Mucosa of descending colon (tissue), 3 donors: ENCODE measurements at regions not wholly inside any gene's neighbourhood (a gene's known extent, or its start where the extent isn't known, plus 50 kb on each side); places are given as distances from the start of the nearest gene placed in this dataset.
"Not testable (repeated sequence)": the region's sequence is repeated elsewhere in the genome, so short reads cannot be mapped to it uniquely, and the experiment has no call there.

Source experiments
- ATAC-seq: fragments of 200-7000 bp; cut with Tn5 transposase; one replicate; pipeline ENCODE4 v1.9.1; 2020; ENCODE audit warnings: mild to moderate bottlenecking, moderate library complexity
- DNase-seq, 3 donors: peaks; one replicate each; pipeline ENCODE4 v3.0.0-alpha.2; 2020
- H3K36me3 ChIP-seq: fragments of 200-600 bp; one replicate; pipeline ENCODE4 v1.8.0; 2021; ENCODE audit warnings: low read depth, mild to moderate bottlenecking
- H3K4me1 ChIP-seq: fragments of 200-600 bp; one replicate; pipeline ENCODE4 v1.8.0; 2021; ENCODE audit warnings: low read depth, mild to moderate bottlenecking
- H3K4me3 ChIP-seq: fragments of 200-600 bp; one replicate; pipeline ENCODE4 v1.8.0; 2021; ENCODE audit warnings: mild to moderate bottlenecking
- H3K9me3 ChIP-seq: fragments of 200-600 bp; one replicate; pipeline ENCODE4 v1.8.0; 2021; ENCODE audit warnings: mild to moderate bottlenecking
- CTCF ChIP-seq: fragments of 200-600 bp; IDR thresholded peaks from one replicate; pipeline ENCODE4 v1.8.0; 2022; ENCODE audit warnings: antibody characterized with exemption, mild to moderate bottlenecking
- intact Hi-C, 2 donors: fragments of 100-400 bp; cut with DNase I in 1 of 2; cut with micrococcal nuclease in 1 of 2; formaldehyde crosslinking; loops; one replicate each; pipeline versions ENCODE4 v1.11.0 to v1.11.1; 2022; cut with DNase I, micrococcal nuclease
- donor health status: DM: no; HTN: no; CAD: no; lungs with moderate emphysema.
- donor health status: DM: no; HTN: no; CAD: no.
- donor health status: DM: no; HTN: yes; CAD: no.

GRCh38 chr17:47066841-47067682 lies 88.0 kb upstream of the RPRML start:
- no peak for TF ChIP-seq CTCF
- Histone ChIP-seq H3K36me3 (no peaks in the 10 kb centered on the region), H3K9me3 (no peaks in the 10 kb centered on the region), H3K4me3 (peak overlapping the region; percentile 35), H3K4me1 (peaks cover 5% of the 10 kb centered on the region)
- intact Hi-C loops, result no loop called here
- DNase-seq (peak; percentile 74 to 87 (median 79)), ATAC-seq (peak; percentile 93)

GRCh38 chr17:47066095-47066494 lies 87.0 kb upstream of the RPRML start:
- TF ChIP-seq CTCF, result no peak
- Histone ChIP-seq H3K4me3 (no peak overlapping the region), H3K36me3 (no peaks in the 10 kb centered on the region), H3K9me3 (no peaks in the 10 kb centered on the region), H3K4me1 (peaks cover 5% of the 10 kb centered on the region)
- DNase-seq (no peak), ATAC-seq (no peak)
- intact Hi-C loops, result no loop called here

- Histone ChIP-seq H3K4me3 (no peak overlapping the region), H3K9me3 (no peaks in the 10 kb centered on the region), H3K36me3 (no peaks in the 10 kb centered on the region), H3K4me1 (peaks cover 5% of the 10 kb centered on the region)
- intact Hi-C loops, result no loop called here
- no peak for TF ChIP-seq CTCF
- DNase-seq (no peak), ATAC-seq (no peak)
Measured at GRCh38 chr17:47064684-47065083, 85.6 kb upstream of the RPRML start.

GRCh38 chr17:47063475-47063874 lies 84.4 kb upstream of the RPRML start:
- TF ChIP-seq CTCF, result no peak
- intact Hi-C loops, result no loop called here
- Histone ChIP-seq H3K9me3 (no peaks in the 10 kb centered on the region), H3K36me3 (no peaks in the 10 kb centered on the region), H3K4me3 (no peak overlapping the region), H3K4me1 (peaks cover 5% of the 10 kb centered on the region)
- ATAC-seq, result no peak
- no peak for DNase-seq

- ATAC-seq, intact Hi-C loops, DNase-seq: not testable (repeated sequence)
Measured at GRCh38 chr17:47062851-47063250, 83.8 kb upstream of the RPRML start.

GRCh38 chr17:47060005-47060404 lies 81.0 kb upstream of the RPRML start:
- H3K4me3 ChIP-seq, DNase-seq, H3K9me3 ChIP-seq, H3K4me1 ChIP-seq, H3K36me3 ChIP-seq, intact Hi-C loops, ATAC-seq: not testable (repeated sequence)

More at GRCh38 chr17:47062851-47063250, 83.8 kb upstream of the RPRML start:
- not testable (repeated sequence) for H3K4me1 ChIP-seq, H3K36me3 ChIP-seq, H3K4me3 ChIP-seq, H3K9me3 ChIP-seq
